ENCODE measurements at regions not wholly inside any gene's neighbourhood (a gene's known extent, or its start where the extent isn't known, plus 50 kb on each side); places are given as distances from the start of the nearest gene placed in this dataset.

DNA sequence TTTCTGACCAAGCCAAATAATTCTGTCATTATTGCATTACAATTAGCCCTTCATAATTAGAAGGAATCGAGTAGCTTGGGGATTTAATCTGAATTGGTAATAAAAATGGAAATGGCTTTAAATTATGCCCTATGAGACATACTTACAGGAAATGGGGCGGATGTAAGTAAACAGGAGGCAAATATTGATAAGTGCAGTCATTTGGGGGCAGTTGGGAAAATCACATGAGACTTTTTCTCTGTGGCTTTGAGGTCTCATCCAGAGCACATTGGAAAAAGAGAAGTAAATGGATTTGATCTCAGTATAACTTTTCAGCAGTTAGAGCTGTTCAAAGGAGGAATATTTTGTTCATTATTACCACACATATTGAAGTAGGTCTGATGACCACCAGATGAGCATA is 307.8 kb upstream of the POM121L12 start:
- TF ChIP-seq USF1 (IDR thresholded peaks at IDR 0.05) (no peak), REST (IDR thresholded peaks at IDR 0.05; ENCODE audit: low read depth) (no peak)

Measured in Ishikawa (cell line).